ENCODE measurements at regions not wholly inside any gene's neighbourhood (a gene's known extent, or its start where the extent isn't known, plus 50 kb on each side); places are given as distances from the start of the nearest gene placed in this dataset.

DNA sequence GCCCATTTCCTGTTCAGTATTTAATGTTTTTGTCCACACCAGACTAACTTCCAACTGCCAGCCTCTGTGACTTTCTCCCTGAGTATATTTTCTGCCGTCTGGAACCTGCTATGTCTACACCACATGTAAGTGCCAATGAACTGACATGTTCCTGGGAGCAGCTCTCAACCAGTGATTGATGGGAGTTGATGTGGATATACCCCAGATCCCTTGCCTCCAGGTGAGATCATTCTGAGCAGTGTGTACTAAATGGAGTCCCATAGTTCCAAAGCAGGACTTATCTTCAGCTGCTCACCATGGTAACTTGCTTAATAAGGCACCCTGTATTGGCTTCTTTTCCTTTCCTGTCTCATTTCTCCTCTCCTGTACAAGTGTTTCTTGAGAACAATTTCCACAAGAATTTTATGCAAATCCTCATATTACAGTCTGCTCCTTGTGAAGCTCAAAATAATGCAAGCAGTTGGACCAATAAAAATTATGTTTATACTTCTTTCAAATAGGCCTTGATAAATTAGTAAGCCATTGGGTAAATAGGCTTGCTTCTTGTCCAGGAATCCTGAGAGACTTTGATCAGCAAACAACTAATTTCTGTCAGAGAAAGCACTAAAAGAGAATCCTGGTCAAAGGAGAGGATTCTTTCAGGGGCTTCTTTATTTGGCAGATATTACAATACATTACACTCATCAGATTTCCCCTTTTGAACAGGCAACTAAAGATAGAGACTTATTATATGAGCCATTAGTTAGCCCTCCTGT lies 911.7 kb upstream of the NDST4 start:
- no peaks in the 10 kb centered on the region for H3K36me3 Mint-ChIP-seq (ENCODE audit: insufficient read depth, unreplicated experiment)

DNA sequence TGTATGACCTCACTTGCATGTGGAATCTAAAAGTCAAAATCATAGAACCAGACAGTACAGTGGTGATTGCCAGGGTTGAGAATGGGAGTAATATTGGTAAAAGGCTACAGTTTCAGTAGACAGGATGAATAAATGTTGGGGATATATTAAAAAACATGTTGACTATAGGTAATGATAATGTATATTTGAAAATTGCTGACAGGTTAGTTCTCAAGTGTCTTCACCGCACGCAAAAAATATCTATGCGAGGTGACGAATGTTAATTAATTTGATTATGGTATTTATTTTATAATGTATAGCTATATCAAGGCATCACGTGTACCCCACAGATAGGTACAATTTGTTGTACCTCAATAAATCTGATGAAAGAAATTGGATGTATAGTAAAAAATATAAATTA lies 909.6 kb upstream of the NDST4 start:
- no TSS peak for BruUV-seq (replicated peaks)
- no peak overlapping the region for H3K27ac Mint-ChIP-seq (ENCODE audit: unreplicated experiment)
- CTCF ChIA-PET: no interaction called here

More for the DNA sequence above, 911.7 kb upstream of the NDST4 start:
- DNase-seq: no peak
- TF ChIP-seq, protein P1, sequence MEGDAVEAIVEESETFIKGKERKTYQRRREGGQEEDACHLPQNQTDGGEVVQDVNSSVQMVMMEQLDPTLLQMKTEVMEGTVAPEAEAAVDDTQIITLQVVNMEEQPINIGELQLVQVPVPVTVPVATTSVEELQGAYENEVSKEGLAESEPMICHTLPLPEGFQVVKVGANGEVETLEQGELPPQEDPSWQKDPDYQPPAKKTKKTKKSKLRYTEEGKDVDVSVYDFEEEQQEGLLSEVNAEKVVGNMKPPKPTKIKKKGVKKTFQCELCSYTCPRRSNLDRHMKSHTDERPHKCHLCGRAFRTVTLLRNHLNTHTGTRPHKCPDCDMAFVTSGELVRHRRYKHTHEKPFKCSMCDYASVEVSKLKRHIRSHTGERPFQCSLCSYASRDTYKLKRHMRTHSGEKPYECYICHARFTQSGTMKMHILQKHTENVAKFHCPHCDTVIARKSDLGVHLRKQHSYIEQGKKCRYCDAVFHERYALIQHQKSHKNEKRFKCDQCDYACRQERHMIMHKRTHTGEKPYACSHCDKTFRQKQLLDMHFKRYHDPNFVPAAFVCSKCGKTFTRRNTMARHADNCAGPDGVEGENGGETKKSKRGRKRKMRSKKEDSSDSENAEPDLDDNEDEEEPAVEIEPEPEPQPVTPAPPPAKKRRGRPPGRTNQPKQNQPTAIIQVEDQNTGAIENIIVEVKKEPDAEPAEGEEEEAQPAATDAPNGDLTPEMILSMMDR (IDR thresholded peaks at IDR 0.05; ENCODE audit: unreplicated experiment): no peak
- CTCF ChIA-PET: no interaction called here
- intact Hi-C loops (cut with micrococcal nuclease; ENCODE audit: unreplicated experiment): no loop called here
- Mint-ChIP-seq H3K27ac (ENCODE audit: unreplicated experiment) (no peak overlapping the region), H3K9me3 (ENCODE audit: low read depth, unreplicated experiment) (no peaks in the 10 kb centered on the region), H3K4me1 (ENCODE audit: low read depth, unreplicated experiment) (peaks cover 8% of the 10 kb centered on the region), H3K27me3 (ENCODE audit: unreplicated experiment) (no peaks in the 10 kb centered on the region), H3K4me3 (ENCODE audit: low read depth, unreplicated experiment) (no peak overlapping the region)
- no TSS peak for BruUV-seq (replicated peaks)

DNA sequence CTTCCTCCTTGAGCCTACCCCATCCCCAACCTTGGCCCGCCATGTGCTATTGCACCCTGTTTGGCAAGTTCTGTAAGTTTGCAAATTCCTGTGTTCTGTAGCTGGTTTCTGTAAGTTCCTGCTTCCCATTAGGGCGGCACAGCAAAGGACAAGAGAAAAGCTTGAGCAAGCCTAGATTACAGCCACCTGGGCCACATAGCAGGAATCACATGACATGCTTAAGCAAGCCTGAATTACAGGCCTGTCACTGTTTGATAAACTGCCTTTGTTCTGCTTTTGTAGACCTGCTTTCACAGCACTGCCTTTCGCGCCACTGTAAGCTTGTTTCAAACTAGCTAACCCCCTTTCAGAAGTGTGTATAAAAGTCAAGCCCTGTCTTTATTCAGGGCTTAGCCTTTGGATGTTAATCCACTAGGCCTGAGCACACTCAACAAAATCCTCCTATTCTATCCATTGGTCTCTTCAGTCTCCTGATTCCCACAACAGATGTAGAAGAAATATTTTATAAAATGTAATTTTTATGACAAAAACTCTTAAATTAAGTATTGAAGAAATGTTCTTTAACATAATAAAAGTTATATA lies 906.8 kb upstream of the NDST4 start:
- peaks cover 17% of the 10 kb centered on the region for H3K4me1 Mint-ChIP-seq (ENCODE audit: low read depth, unreplicated experiment)
- no peaks in the 10 kb centered on the region for H3K27me3 Mint-ChIP-seq (ENCODE audit: unreplicated experiment)
- no TSS peak for BruUV-seq (replicated peaks)
- CTCF ChIA-PET: no interaction called here
- no peak overlapping the region for H3K27ac Mint-ChIP-seq (ENCODE audit: unreplicated experiment)
- TF ChIP-seq, protein P1 (IDR thresholded peaks at IDR 0.05; ENCODE audit: unreplicated experiment): no peak
- H3K4me3 Mint-ChIP-seq (ENCODE audit: low read depth, unreplicated experiment): no peak overlapping the region
- H3K9me3 Mint-ChIP-seq (ENCODE audit: low read depth, unreplicated experiment): peaks cover 7% of the 10 kb centered on the region
- DNase-seq: no peak
- intact Hi-C loops (cut with micrococcal nuclease; ENCODE audit: unreplicated experiment): no loop called here
- H3K36me3 Mint-ChIP-seq (ENCODE audit: insufficient read depth, unreplicated experiment): peaks cover 13% of the 10 kb centered on the region

More for the DNA sequence above, 909.6 kb upstream of the NDST4 start:
- no peaks in the 10 kb centered on the region for H3K27me3 Mint-ChIP-seq (ENCODE audit: unreplicated experiment)
- H3K4me1 Mint-ChIP-seq (ENCODE audit: low read depth, unreplicated experiment): peaks cover 16% of the 10 kb centered on the region
- TF ChIP-seq, protein P1 (IDR thresholded peaks at IDR 0.05; ENCODE audit: unreplicated experiment): no peak
- H3K4me3 Mint-ChIP-seq (ENCODE audit: low read depth, unreplicated experiment): no peak overlapping the region
- H3K36me3 Mint-ChIP-seq (ENCODE audit: insufficient read depth, unreplicated experiment): no peaks in the 10 kb centered on the region
- no peaks in the 10 kb centered on the region for H3K9me3 Mint-ChIP-seq (ENCODE audit: low read depth, unreplicated experiment)
- DNase-seq: no peak
- intact Hi-C loops (cut with micrococcal nuclease; ENCODE audit: unreplicated experiment): no loop called here

DNA sequence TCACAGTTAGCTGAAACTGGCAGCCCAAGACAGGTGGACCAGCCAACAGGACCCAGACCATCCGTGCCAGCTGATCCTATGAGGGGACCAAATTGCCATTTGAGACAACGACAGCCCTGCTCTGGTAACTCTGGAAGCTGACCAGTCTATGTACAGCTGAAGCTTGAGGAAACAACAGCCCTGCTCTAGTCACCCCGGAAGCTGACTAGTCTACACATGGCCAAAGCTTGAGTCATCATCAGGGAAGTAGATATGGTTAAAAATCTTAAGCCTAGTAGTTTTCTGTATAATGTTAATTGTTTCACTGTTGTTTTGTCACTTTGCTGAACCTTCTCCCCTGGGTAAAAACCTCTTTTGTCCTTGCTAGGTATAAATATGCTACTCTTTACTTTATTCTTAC lies 905.4 kb upstream of the NDST4 start:
- peak overlapping the region; percentile 50 for H3K27ac Mint-ChIP-seq (ENCODE audit: unreplicated experiment)
- CTCF ChIA-PET: no interaction called here
- peaks cover 16% of the 10 kb centered on the region for H3K36me3 Mint-ChIP-seq (ENCODE audit: insufficient read depth, unreplicated experiment)
- BruUV-seq (replicated peaks): no TSS peak
- DNase-seq: no peak
- no peaks in the 10 kb centered on the region for H3K27me3 Mint-ChIP-seq (ENCODE audit: unreplicated experiment)
- no peak overlapping the region for H3K4me3 Mint-ChIP-seq (ENCODE audit: low read depth, unreplicated experiment)
- peaks cover 17% of the 10 kb centered on the region for H3K4me1 Mint-ChIP-seq (ENCODE audit: low read depth, unreplicated experiment)
- TF ChIP-seq, protein P1 (IDR thresholded peaks at IDR 0.05; ENCODE audit: unreplicated experiment): no peak
- intact Hi-C loops (cut with micrococcal nuclease; ENCODE audit: unreplicated experiment): no loop called here
- peaks cover 7% of the 10 kb centered on the region for H3K9me3 Mint-ChIP-seq (ENCODE audit: low read depth, unreplicated experiment)
